Prostate gland (tissue), 2 donors: ENCODE measurements at regions not wholly inside any gene's neighbourhood (a gene's known extent, or its start where the extent isn't known, plus 50 kb on each side); places are given as distances from the start of the nearest gene placed in this dataset.

Experiments used
- CTCF ChIP-seq, 4 experiments: fragments of 200-600 bp in 2 of 4; fragments of 450-650 bp in 2 of 4; sonication (generic) in 2 of 4; IDR thresholded peaks; 1 replicate in 3 of 4; 2 replicates in 1 of 4; pipeline ENCODE4 v1.5.1; 2016 to 2019; ENCODE audit warnings: antibody characterized with exemption in 4 of 4, mild to moderate bottlenecking in 2 of 4, moderate library complexity in 2 of 4
- POLR2A ChIP-seq: fragments of 450-650 bp; IDR thresholded peaks from one replicate; pipeline ENCODE4 v1.6.1; 2016; ENCODE audit warnings: antibody characterized with exemption, mild to moderate bottlenecking
- POLR2AphosphoS5 ChIP-seq: sonication (generic); formaldehyde crosslinking; IDR thresholded peaks from one replicate; pipeline ENCODE4 v1.6.1; 2017; ENCODE audit warnings: antibody characterized with exemption

GRCh38 chr15:85964471-85964870 lies 115.2 kb upstream of the AGBL1 start:
- no peak for TF ChIP-seq CTCF (IDR thresholded peaks at IDR 0.05)
- TF ChIP-seq POLR2A: no peak
- TF ChIP-seq POLR2AphosphoS5: no peak
